AG20443 (cell line): ENCODE measurements at regions not wholly inside any gene's neighbourhood (a gene's known extent, or its start where the extent isn't known, plus 50 kb on each side); places are given as distances from the start of the nearest gene placed in this dataset.
"Not testable (repeated sequence)": the region's sequence is repeated elsewhere in the genome, so short reads cannot be mapped to it uniquely, and the experiment has no call there.

ENCODE experiments used
- DNase-seq: peaks from one replicate; pipeline ENCODE4 v3.0.0; 2012; ENCODE audit warnings: low spot score, mixed read lengths

DNA sequence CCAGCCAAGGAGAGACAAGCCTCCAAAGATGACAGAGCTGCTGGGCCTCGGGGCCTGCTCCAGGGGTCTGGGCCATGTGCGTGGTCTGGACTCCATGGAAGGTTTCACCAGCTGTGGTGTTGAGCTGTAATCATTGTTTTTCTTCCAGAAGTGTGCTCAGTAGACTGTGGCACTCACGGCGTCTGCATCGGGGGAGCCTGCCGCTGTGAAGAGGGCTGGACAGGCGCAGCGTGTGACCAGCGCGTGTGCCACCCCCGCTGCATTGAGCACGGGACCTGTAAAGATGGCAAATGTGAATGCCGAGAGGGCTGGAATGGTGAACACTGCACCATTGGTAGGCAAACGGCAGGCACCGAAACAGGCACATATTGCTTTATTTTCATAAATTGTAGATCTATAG is 164.8 kb upstream of the WWC1 start:
- no peak for DNase-seq

GRCh38 chr5:168128111-168128510 is 163.3 kb upstream of the WWC1 start:
- no peak for DNase-seq

GRCh38 chr5:168128557-168128956 is 162.9 kb upstream of the WWC1 start:
- DNase-seq = no peak

DNA sequence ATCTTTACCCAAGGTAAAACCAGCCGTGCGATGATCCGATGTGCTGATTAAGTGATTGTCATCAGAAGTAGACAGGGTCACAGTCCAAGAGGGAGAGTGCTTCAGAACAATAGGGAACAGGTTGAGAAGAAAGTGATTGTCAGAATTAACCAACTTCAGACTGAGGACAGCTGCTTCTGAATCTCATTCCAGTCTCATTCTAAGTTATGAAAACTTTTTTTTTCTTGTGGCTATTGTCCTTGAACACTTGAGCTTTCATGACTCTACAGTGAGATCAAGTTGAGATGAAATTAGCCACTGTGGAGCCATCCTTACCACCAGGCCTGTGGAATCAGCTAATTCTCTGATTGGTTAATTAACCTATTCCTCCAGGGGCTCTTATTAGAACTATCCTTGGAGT is 159.9 kb upstream of the WWC1 start:
- DNase-seq = no peak

- peak; percentile 58 for DNase-seq
Observed at GRCh38 chr5:168132241-168132641, 159.2 kb upstream of the WWC1 start.

DNA sequence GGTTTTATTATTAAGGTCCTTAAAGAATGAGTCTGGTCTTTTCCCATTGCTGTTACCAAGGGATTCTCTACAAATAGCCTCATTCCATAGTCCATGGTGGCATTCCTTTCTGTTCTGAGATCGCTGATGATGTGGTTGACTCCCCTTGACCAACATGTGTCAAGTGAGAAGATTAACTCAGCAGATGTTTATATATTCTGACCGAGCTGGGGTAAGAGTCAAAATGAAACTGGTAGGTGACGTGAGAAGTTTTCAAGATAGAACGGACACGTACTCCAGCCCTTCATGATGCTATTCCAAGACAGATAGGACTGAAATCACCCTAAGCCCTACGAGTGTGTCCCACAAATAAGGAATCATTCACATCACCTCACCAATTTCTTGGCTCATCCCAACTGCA is 155.5 kb upstream of the WWC1 start:
- DNase-seq = no peak

- no peak for DNase-seq
Observed at GRCh38 chr5:168136340-168136739, 155.1 kb upstream of the WWC1 start.

DNA sequence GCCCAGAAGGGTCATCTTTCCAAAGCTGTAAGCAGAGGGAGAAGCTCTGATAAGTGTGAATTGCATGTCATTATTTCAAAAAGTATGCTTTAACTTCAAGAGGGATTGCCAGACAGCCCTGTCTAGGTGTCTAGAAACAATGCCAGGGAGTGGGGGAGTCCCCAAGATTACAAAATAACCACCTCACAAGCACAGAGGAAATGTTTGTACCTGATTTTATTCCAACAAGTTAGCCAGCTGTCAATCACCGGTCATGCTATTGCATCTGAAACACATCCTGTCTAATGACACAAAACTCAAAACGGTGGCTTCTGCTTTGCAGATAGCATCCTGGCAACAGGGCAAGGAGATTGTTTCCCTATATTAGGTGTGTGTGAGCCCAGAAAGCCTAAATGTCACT is 154.2 kb upstream of the WWC1 start:
- no peak for DNase-seq

DNA sequence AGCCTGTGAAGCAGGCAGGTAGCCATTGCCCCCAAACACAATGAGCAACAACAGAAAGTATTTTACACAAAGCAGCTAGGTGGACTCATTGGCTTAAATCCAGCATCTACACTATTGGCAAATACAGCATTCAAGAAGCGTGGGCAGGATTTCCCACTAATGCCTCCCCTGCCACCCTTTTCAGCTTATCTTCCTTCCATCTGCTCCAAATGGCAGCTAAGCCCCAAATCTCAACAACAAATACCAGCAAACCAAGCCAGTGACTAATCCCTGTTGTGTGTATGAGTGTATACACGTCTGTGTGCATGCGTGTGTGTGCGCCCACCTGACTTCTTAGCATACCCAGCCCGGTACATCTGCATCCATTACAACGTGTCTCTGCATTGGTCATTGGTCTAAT is 151.2 kb upstream of the WWC1 start:
- DNase-seq = no peak

DNA sequence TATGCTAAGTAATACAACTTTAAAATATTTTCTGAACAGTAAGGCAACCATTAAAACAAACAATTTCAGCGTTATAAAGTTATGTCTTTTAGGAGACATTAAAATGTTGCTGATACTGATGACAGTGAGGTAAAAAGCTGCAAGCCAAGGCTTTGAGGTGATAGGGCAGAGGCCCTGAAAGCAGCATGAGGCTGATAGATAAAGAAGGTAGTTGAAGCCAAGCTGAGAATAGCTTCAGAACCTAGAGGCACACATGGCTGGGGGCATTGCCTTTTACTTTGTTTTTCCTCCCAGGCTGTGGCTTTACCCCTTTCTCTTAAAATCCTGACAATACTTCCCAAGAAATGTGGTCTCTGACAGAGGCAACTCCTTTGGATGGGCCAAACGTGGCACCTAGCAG is 149.0 kb upstream of the WWC1 start:
- DNase-seq = no peak

DNA sequence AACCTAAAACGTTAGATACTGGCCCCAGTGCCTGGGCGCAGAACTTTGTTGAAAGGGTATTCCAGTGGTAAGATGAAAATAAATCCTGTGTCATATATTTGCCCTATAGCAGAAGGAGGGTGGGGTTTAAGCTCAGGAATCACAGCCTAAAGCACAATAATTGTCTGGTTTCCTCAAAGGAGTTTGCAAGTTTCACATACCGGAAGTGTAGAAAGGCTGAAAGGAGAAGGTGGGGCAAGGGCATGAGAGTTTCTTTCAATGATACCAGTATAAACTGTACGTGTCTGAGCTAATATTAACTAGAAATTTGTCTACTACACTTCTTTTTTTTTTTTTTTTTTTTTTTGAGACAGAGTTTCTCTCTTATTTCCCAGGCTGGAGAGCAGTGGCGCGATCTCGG is 147.9 kb upstream of the WWC1 start:
- DNase-seq = not testable (repeated sequence)

- no peak for DNase-seq
Observed at GRCh38 chr5:168147106-168147505, 144.3 kb upstream of the WWC1 start.

DNA sequence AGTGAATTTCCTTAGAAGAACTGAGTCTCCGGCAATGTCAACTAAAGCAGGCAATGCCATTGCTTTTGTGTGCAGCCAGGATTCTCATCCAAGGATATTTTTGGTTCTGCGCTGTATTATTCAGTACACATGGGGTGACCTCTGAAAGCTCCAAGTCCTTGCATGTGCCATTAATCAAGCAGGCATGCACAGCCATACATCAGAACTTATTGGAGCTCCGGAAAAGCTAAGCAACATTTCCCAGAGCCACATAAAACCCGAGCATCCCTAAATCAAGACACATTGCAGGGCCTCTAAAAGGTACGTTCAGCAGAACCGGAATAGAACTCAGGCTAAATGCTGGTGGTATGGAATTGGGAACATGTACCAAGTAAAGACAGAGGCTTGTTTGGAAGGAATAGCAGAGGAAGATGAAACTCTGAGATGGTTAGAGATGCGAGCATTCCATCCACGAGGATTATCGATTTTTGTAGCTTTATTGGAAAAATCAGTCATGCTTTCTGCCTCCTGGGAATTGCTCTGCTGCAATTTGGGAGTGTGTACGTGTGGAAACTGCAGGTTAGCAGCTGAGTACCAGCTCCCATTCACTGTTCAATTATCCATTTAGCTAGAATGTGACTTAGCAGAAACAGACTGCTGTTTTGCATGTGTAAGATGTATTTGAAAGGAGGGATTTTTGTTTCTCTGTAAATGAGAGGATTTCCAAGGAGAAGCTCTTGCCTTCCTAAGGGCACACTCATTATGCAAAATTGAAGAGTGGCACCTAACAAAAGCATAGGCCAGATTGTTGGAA is 143.7 kb upstream of the WWC1 start:
- no peak for DNase-seq

DNA sequence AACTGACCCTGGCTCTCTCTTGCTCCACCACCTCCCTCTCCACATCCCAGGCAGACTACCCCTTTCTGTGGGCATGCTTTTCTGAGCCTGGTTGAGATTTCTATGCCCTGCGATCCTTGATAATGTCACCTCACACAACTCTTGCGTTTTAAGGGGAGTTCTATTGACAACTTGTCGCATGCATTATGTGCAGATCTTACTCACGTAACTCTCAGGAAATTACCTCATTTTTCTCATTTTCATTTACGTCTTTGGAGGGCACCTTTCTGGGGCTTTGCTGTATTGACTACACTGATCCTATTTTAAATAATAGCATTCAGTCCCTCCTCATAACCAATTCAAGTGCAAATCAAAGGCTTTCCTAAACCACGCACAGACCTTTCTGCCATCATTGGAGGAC is 140.4 kb upstream of the WWC1 start:
- no peak for DNase-seq

GRCh38 chr5:168152660-168153059 is 138.8 kb upstream of the WWC1 start:
- DNase-seq = peak; percentile 48

- no peak for DNase-seq
Observed at GRCh38 chr5:168153263-168153875, 138.1 kb upstream of the WWC1 start.

DNA sequence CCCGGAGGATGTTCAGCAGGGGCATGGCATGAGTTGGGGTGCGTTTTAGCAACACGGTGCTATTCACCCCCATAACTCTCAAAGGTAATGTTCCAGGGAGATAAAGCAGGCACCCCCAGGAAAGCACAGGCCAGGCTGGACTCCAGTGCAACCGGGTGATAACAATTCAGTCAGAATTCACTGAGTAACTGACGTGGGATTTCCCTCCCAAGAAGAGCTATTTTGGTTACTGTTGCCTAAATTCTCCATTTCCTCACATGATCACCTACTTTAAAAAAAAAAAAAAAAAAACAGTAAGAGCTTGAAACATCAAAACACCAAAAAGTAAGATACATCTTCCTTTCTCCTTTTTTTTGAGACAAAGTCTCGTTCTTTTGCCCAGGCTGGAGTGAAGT is 137.6 kb upstream of the WWC1 start:
- DNase-seq = no peak

DNA sequence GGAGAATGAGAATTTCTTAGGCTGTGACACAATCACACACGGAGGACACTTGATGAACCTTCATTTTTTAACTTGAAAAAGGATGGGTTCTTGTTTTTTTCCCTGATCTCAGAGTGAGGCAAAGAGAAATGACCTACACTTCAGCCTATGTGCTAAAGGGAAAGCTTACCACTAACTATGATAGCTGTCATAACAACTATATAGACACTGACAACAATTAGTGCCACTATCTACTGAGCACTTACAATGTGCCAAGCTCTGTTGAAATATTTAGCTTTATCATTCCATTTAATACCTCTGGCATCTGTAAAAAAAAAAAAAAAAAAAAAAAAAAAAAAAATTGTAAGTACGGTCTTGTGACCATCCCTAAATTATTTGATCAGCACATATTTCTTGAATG is 135.9 kb upstream of the WWC1 start:
- DNase-seq = no peak

DNA sequence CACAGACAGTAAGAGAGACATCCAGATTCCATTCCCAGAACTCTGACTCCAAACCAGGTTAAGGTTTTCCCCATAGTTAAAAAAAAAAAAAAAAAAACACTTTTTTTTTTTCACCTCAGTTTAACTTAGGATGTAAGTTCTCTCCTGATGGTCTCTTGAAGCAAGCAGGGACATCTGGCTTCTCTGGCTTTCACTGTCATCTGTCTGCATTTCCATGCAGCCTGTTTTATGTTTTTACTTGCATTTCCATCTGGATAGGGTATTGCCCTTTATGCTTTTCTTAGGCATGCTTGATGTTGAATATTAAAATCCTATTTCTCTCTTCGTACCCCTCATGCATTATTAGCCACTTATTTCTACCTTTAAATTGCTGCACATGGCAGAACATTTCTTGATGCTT is 135.3 kb upstream of the WWC1 start:
- DNase-seq = no peak

DNA sequence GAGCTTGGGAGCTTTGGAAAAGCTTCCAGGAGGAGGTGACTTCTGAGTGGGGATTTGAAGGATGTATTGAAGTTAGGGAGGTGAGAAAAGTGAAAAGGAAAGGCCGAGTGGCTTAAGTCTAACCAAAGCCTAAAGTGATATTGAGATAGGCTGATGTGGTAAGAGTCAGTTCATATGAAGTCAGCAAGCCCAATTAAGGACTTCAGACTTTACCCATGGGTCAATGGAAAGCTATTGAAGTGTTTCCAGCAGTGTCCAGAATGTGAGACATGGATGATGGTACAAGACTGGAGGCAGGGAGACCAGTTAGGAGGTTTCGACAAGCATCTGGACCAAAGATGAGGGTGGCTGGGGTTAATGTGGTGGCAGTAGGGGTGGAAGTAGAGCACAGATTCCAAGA is 134.3 kb upstream of the WWC1 start:
- DNase-seq = no peak

DNA sequence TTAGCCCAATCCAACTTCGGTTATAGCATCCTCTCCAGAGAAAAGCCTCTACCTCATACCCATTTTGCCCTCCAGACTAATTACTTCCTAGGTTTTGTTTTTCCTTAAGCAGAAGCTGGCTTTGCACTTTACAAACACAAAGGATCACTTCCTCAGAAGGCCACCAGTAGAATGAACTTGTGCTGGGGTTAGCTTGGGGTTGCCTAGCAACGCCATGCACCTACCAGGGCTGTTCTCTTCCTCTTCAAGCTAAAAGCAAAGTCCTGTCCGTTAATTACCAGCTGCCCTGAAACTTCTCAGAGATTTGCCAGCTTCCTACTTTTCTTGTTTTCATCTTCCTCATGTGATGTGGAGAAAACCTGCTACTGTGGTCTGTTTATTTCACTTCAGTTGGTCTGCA is 132.0 kb upstream of the WWC1 start:
- no peak for DNase-seq

- DNase-seq = no peak
Observed at GRCh38 chr5:168162464-168162863, 129.0 kb upstream of the WWC1 start.

DNA sequence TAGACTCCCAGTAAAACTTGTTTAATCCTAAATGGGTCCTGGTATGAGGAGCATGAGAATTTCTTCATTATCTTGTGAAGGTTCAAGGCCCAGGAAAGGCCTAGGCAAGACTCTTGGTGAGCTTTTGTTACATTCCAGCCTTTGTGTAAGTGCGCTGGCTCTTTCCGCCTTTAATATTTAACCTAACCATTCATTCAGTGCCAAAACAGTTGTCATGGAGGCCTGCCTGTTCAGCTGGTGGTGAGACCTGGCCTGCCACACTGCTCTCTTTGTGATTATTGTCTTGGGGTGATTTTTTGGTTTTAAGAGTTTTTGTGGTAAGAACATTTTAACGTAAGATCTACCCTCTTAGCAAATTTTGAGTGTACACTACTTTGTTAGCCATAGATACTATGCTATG is 127.5 kb upstream of the WWC1 start:
- DNase-seq = no peak
